PFSK-1 (cell line): ENCODE measurements at regions not wholly inside any gene's neighbourhood (a gene's known extent, or its start where the extent isn't known, plus 50 kb on each side); places are given as distances from the start of the nearest gene placed in this dataset.

Experiments used
- FOXP2 ChIP-seq: optimal IDR thresholded peaks from 2 replicates; pipeline ENCODE3; 2011; ENCODE audit warnings: borderline replicate concordance, control low read depth, inconsistent platforms; ENCODE audit not compliant: insufficient read depth; ENCODE audit errors: extremely low read length, extremely low read depth
- POLR2AphosphoS5 ChIP-seq: IDR thresholded peaks from 2 replicates; pipeline ENCODE4 v1.6.1; 2012; ENCODE audit warnings: low read depth, mild to moderate bottlenecking, control low read depth, low read length, moderate library complexity
- SIN3A ChIP-seq: IDR thresholded peaks from 2 replicates; pipeline ENCODE4 v1.6.1; 2012; ENCODE audit warnings: mild to moderate bottlenecking, low read length, moderate library complexity, borderline replicate concordance; ENCODE audit not compliant: insufficient read depth
- TAF1 ChIP-seq: IDR thresholded peaks from 2 replicates; pipeline ENCODE4 v1.6.1; 2012; ENCODE audit warnings: low read length, control low read depth, borderline replicate concordance; ENCODE audit not compliant: insufficient read depth
- TF ChIP-seq, protein P1 (sequence below), 2 experiments: IDR thresholded peaks; 2 replicates each; pipeline versions ENCODE4 v1.6.1 to v1.8.0; 2011 to 2012; ENCODE audit warnings: low read depth in 2 of 2, low read length in 2 of 2, control low read depth in 1 of 2, inconsistent platforms in 1 of 2, mild to moderate bottlenecking in 1 of 2, moderate library complexity in 1 of 2; ENCODE audit not compliant: insufficient read depth in 1 of 2

GRCh38 chr17:34740565-34741520 lies 161.5 kb downstream of the TMEM132E start:
- TF ChIP-seq, protein P1, sequence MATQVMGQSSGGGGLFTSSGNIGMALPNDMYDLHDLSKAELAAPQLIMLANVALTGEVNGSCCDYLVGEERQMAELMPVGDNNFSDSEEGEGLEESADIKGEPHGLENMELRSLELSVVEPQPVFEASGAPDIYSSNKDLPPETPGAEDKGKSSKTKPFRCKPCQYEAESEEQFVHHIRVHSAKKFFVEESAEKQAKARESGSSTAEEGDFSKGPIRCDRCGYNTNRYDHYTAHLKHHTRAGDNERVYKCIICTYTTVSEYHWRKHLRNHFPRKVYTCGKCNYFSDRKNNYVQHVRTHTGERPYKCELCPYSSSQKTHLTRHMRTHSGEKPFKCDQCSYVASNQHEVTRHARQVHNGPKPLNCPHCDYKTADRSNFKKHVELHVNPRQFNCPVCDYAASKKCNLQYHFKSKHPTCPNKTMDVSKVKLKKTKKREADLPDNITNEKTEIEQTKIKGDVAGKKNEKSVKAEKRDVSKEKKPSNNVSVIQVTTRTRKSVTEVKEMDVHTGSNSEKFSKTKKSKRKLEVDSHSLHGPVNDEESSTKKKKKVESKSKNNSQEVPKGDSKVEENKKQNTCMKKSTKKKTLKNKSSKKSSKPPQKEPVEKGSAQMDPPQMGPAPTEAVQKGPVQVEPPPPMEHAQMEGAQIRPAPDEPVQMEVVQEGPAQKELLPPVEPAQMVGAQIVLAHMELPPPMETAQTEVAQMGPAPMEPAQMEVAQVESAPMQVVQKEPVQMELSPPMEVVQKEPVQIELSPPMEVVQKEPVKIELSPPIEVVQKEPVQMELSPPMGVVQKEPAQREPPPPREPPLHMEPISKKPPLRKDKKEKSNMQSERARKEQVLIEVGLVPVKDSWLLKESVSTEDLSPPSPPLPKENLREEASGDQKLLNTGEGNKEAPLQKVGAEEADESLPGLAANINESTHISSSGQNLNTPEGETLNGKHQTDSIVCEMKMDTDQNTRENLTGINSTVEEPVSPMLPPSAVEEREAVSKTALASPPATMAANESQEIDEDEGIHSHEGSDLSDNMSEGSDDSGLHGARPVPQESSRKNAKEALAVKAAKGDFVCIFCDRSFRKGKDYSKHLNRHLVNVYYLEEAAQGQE (IDR thresholded peaks at IDR 0.05; ENCODE audit: insufficient read depth in 1 of 2, low read depth in 2 of 2, low read length in 2 of 2), result no peak
- TF ChIP-seq SIN3A (no peak), POLR2AphosphoS5 (no peak), TAF1 (no peak), FOXP2 (no peak)

DNA sequence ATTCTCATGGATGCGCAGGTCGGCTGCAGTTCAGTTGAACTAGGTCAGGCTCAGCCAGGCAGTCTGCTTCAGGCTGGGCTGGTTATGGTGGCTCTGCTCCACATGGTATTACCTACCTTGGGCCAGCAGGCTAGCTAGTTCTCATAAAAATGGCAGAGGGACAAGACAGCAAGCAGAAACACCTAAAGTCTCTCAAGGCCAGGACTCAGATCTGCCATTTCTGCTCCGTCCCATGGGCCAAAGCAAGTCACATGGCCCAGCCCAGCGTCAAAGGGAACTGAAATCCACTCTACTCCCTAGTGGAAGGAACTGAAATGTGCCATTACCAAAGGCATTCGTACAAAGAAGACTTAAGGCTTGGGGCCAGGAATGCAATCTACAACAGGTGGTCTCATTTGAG lies 160.0 kb downstream of the TMEM132E start:
- no peak for TF ChIP-seq TAF1
- TF ChIP-seq POLR2AphosphoS5, result no peak
- TF ChIP-seq, protein P1 (IDR thresholded peaks at IDR 0.05; ENCODE audit: insufficient read depth in 1 of 2, low read depth in 2 of 2, low read length in 2 of 2), result no peak
- TF ChIP-seq FOXP2, result no peak
- no peak for TF ChIP-seq SIN3A

GRCh38 chr17:34736611-34737010 lies 157.2 kb downstream of the TMEM132E start:
- TF ChIP-seq, protein P1 (IDR thresholded peaks at IDR 0.05; ENCODE audit: insufficient read depth in 1 of 2, low read depth in 2 of 2, low read length in 2 of 2), result no peak
- no peak for TF ChIP-seq POLR2AphosphoS5
- no peak for TF ChIP-seq SIN3A
- no peak for TF ChIP-seq FOXP2
- TF ChIP-seq TAF1, result no peak

DNA sequence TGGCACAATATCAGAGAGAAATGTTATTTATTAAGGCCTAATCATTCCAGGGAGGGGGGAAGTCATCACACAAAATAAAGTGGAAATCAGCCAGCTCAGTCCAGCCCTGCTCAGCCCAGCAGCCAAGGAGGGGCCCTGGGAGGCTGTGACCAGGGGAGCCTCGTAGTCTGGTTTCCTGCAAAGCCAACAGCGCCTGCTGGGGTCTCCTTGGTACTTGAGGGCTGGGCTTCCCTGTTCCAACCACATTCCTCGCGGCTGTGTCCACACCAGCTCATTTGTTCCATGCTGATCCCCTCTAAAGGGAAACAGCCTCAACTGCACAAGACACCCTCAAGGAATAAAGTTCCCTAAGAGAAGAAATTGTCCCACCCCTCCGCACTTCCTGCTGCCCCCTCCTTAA lies 154.0 kb downstream of the TMEM132E start:
- TF ChIP-seq, protein P1 (IDR thresholded peaks at IDR 0.05; ENCODE audit: insufficient read depth in 1 of 2, low read depth in 2 of 2, low read length in 2 of 2), result no peak
- TF ChIP-seq FOXP2 (no peak), TAF1 (no peak), SIN3A (no peak), POLR2AphosphoS5 (no peak)
